SK-N-MC (cell line): ENCODE measurements at regions not wholly inside any gene's neighbourhood (a gene's known extent, or its start where the extent isn't known, plus 50 kb on each side); places are given as distances from the start of the nearest gene placed in this dataset.

ENCODE experiments used
- EZH2 ChIP-seq: fragments of 200-600 bp; sonication (generic); IDR thresholded peaks from one replicate; pipeline ENCODE4 v1.6.1; 2017; ENCODE audit warnings: antibody characterized with exemption
- FOXP2 ChIP-seq: optimal IDR thresholded peaks from 2 replicates; pipeline ENCODE3; 2011; ENCODE audit warnings: mild to moderate bottlenecking, moderate library complexity; ENCODE audit not compliant: insufficient read depth; ENCODE audit errors: extremely low read length, control extremely low read depth
- POLR2AphosphoS5 ChIP-seq: IDR thresholded peaks from 2 replicates; pipeline ENCODE4 v1.6.1; 2012; ENCODE audit warnings: mild to moderate bottlenecking, low read depth, low read length, borderline replicate concordance

GRCh38 chr15:37218351-37218916 lies 118.1 kb upstream of the MEIS2 start:
- TF ChIP-seq EZH2 (no peak), POLR2AphosphoS5 (no peak), FOXP2 (no peak)
